ENCODE measurements at regions not wholly inside any gene's neighbourhood (a gene's known extent, or its start where the extent isn't known, plus 50 kb on each side); places are given as distances from the start of the nearest gene placed in this dataset.

GRCh38 chr11:127674754-127675153 lies 674.2 kb upstream of the KIRREL3 start:
- H3K27ac ChIP-seq (ENCODE audit: control insufficient read depth, insufficient read depth) = no peak overlapping the region
- no peaks in the 10 kb centered on the region for H3K27me3 ChIP-seq (replicated peaks in 1 of 2; ENCODE audit: control insufficient read depth in 2 of 2, insufficient read depth in 2 of 2, low read length in 1 of 2)
- RAD21 ChIA-PET (ENCODE audit: unreplicated experiment) = no interaction called here
- no peak overlapping the region for H3K4me2 ChIP-seq (ENCODE audit: control insufficient read depth, insufficient read depth)
- BruUV-seq (replicated peaks) = no TSS peak
- intact Hi-C loops (cut with micrococcal nuclease; ENCODE audit: unreplicated experiment) = no loop called here
- H3K4me3 ChIP-seq = no peak overlapping the region
- in situ Hi-C loops (cut with MboI) = no loop called here
- H4K20me1 ChIP-seq (ENCODE audit: control insufficient read depth, insufficient read depth) = no peaks in the 10 kb centered on the region
- H3K9ac ChIP-seq (ENCODE audit: control insufficient read depth, insufficient read depth, low read length) = no peak overlapping the region
- TF ChIP-seq NFYB (IDR thresholded peaks at IDR 0.05; ENCODE audit: insufficient read depth, low read depth, low read length) (no peak), SREBF2 (IDR thresholded peaks at IDR 0.05; ENCODE audit: low read length) (no peak), YBX1 (IDR thresholded peaks at IDR 0.05) (no peak), CEBPB (IDR thresholded peaks at IDR 0.05; ENCODE audit: borderline replicate concordance in 1 of 2, low read depth in 2 of 2, low read length in 2 of 2) (no peak), BMI1 (IDR thresholded peaks at IDR 0.05; ENCODE audit: borderline replicate concordance) (no peak), KAT2A (conservative IDR thresholded peaks at IDR 0.05; ENCODE audit: control insufficient read depth, low read depth, low read length) (no peak), CHD4 (IDR thresholded peaks at IDR 0.05) (no peak), RCOR1 (conservative IDR thresholded peaks at IDR 0.05; ENCODE audit: low read depth, low read length) (no peak), SUPT20H (IDR thresholded peaks at IDR 0.05; ENCODE audit: borderline replicate concordance, control insufficient read depth, low read depth, low read length) (no peak), YY1 (IDR thresholded peaks at IDR 0.05; ENCODE audit: low read depth, low read length) (no peak)
- no peak for FAIRE-seq
- H3K9me3 ChIP-seq (replicated peaks; ENCODE audit: control insufficient read depth, insufficient read depth, low read length) = no peaks in the 10 kb centered on the region
- POLR2A ChIA-PET = interaction anchor here (0.6 kb wide), 1 partner anchor 1300 kb away, joined by 5 read pairs; no protein-coding TSS in a partner anchor
- ATAC-seq = no peak
- 0% methylated on average over 2 of the region's 2 CpGs for WGBS (ENCODE audit: insufficient coverage, insufficient replicate concordance, low lambda C conversion rate, missing lambda C conversion rate)
- DNase-seq (ENCODE audit: low read depth, low spot score) = no peak
- H2AFZ ChIP-seq (ENCODE audit: control insufficient read depth, low read depth, low read length) = no peak overlapping the region
- SMC1A ChIA-PET (ENCODE audit: uncharacterized antibody, unreplicated experiment) = no interaction called here
- H3K79me2 ChIP-seq (ENCODE audit: control insufficient read depth, insufficient read depth, low read length) = no peaks in the 10 kb centered on the region
- H3K36me3 ChIP-seq (ENCODE audit: control insufficient read depth in 2 of 2, insufficient read depth in 2 of 2, low read length in 1 of 2) = no peaks in the 10 kb centered on the region
- CTCF ChIA-PET = no interaction called here
- no peaks in the 10 kb centered on the region for H3K4me1 ChIP-seq (ENCODE audit: control insufficient read depth, insufficient read depth, low read length)

All from GM12878 (cell line).